HG03565 (cell line): ENCODE measurements at regions not wholly inside any gene's neighbourhood (a gene's known extent, or its start where the extent isn't known, plus 50 kb on each side); places are given as distances from the start of the nearest gene placed in this dataset.

Experiments
- ATAC-seq: cut with Tn5 transposase; IDR thresholded peaks from one replicate; pipeline ENCODE4 v1.9.1; 2021; ENCODE audit warnings: mild to moderate bottlenecking, moderate library complexity; ENCODE audit not compliant: unreplicated experiment

GRCh38 chr10:78184851-78185692, 151.4 kb downstream of the RPS24 start:
- ATAC-seq: no peak

GRCh38 chr10:78185693-78186055, 152.0 kb downstream of the RPS24 start:
- no peak for ATAC-seq

GRCh38 chr10:78186572-78186971, 152.9 kb downstream of the RPS24 start:
- ATAC-seq: no peak

- ATAC-seq: no peak
These were observed 153.7 kb downstream of the RPS24 start for GRCh38 chr10:78187371-78187770.

GRCh38 chr10:78188446-78188845, 154.8 kb downstream of the RPS24 start:
- ATAC-seq: no peak

DNA sequence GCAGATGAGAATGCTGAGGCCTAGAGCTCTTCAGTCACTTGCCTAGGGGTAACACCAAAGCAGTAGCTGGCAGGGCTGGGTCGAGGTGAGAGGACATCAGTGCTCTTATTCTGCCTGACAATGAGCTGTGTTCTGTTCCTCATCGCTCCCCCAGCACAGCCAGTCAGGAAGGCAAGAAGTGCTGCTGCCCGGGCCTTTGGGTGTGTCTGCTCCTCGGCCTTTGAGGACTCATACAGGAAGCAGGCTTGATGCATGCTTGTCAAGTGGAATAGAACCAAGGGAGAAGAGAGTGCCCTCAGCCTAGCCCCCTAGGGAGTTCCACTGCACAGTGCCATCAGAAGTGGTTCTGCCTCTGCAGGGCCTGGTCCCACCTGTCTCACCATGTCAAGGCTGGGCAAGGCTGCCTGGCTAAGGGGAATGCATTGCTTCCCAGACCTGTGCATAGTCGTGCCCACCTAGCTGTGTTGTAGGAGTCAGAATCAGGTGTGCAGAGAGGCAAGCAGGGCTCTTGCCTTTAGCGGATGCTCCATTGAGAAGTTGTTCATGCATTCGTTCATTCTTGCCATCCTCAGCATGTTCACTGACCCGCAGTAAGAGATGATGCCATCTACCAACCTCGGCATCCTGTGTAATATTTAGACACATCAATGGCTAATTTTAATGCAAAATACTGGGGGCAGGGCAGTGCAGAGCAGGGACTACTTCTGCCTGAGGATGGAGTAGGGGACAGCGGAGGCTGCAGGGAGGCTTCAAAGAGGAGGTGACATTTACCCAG, 156.6 kb downstream of the RPS24 start:
- ATAC-seq: no peak

DNA sequence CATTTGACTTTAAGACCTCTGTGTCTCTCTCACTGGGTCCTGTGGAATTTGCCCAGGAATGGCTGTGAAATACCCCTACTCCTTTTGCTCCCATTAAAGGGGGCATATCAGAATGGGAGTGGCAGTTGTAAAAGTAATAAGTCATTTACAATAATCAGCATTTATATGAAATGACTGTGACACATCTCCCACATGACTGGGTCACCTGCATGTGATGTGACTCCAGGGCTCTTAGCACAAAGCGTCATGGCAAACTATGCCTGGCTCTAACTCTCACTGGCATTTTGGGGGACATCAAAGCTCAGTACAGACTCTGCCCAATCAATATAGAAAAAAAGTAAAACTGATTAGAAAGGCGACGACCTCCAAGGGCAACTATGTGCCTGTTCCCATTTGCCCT, 157.6 kb downstream of the RPS24 start:
- no peak for ATAC-seq

DNA sequence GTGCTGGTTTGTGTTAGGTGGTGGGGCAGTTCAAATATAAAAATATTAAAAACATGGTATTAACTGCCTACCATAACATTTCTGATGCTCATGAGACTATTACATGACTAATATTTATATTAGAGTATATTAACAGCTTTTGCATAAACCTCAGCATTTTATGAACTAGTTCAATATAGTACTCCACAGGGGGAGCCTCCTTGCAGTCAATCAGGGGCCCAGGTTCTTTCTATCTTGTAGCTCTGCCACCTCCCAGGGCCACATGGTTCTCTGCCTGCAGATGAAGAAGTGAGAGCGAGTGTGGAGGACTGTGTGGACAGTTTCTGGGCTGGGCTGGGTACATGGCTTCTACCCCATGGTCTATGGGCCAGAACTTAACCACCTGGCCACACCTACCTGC, 159.5 kb downstream of the RPS24 start:
- ATAC-seq: no peak

DNA sequence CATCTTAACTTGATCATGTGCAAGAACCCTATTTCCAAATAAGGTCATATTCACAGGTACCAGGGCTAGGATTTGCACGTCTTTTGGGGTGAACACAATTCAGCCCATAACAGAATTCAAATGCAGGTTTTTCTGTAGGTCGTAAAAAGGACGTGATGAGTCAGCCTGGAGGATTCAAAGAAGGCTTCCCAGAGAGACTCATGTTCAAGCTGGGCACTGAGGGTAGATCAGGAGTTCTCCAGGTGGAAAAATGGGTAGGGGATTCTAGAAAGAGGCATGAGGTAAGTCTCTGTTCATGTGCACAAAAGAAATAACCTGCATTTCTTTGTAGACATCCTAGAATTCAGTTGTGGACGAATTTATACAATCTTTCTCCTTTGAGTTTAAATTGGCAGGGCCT, 160.4 kb downstream of the RPS24 start:
- no peak for ATAC-seq

DNA sequence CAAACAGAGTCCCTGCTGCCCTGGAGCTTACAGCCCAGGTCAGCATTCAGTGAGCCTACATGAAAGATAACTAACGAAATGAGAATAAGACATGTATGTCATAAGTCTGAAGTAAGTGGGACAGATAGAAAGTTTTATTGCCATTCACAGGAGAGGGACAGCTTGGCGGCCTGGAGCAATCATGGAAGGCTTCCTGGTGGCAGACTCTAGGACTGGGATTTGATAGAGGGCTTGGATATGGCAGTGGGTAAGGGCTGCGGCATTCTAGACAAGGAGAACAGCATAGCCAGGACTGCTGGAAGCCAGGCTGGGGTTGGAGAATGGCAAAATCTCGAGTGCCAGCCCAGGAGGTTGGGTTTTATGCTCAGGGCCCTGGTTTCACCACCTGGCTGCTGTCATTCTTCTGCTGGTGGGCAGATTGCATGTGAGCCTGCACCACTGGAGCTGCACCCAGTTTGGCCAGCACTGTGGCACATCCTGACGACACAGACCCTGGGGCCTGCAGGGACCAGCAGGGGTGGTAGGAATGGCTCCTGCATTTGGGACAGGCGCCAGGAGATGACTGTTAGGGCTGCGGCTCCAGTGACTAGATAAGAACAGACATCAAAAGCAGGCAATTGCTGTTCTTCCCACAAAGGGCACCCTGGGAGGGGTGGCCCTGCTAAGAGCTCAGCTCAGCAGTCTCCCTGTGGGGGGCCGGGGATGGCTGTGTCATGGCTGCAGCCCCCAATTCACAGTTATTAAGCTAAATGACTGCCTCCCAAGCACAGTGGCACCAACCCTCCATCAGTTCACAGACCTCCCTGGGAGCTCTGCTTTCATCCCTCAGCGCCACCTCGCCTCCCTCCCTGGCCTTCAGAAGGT, 161.1 kb downstream of the RPS24 start:
- ATAC-seq: no peak

GRCh38 chr10:78196396-78196795, 162.7 kb downstream of the RPS24 start:
- no peak for ATAC-seq

DNA sequence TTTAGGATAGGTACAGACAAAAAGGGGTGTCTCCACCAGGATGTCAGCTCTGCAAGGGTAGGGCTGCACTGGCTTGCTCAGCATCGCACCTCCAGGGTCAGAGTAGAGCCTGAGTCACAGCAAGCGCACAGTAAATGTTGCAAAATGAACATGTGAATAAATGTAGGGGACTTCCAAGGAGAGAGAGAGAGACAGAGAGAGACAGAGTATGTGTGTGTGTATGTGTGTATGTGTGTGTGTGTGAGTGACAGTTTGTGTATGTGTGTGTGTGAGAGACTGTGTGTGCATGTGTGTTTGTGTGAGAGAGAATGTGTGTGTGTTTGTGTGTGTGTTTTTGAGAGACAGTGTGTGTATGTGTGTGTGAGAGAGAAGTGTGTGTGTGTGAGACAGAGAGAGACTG, 163.3 kb downstream of the RPS24 start:
- no peak for ATAC-seq

DNA sequence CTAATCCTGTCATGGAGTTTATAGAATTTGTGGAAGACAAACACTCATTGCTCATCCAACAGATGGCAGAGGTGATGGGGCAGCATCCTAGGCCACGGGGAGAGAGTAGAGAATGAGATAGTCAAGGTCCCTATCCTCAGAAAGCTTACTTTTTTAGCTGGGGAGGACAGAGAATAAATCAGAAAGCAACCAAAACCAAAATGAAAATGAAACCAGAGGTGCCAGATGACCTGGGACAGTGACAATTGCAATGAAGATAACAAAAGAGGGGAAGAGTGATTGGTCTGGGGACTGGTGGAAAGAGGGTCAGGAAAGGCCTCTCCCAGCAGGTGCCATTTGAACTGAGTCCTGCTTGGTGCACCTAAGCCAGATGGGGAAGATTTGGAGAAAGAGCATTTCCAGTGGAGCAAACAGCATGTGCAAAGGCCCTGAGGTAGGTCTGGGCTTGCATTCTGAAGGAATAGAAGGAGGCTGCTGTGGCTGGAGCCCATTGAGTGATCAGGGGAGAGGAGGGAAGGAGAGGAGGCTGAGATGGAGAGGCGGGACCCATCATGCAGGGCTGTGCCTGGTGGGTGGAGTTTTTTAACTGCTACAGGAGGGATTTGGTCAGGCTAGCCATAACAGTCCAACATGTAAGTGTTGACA, 164.1 kb downstream of the RPS24 start:
- no peak for ATAC-seq

GRCh38 chr10:78199005-78199725, 165.5 kb downstream of the RPS24 start:
- no peak for ATAC-seq

DNA sequence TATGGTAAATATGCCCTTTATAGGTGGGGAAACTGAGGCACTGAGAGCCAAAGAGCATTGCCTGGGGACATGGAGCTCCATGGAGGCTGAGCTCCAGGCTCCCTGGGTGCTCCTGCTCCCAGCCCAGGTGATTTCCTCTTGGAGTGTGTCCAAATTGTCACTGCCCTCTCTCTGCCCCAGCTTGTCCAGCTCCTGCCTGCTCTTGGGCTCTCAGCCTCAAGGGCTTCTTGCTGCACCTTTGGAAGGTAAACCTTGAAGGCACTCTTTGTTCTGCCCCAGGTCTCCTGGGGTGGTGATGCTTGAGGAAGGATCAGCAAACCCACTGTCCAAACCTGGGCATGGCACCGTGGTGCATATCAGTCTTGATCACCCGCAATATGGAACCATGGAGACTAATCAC, 166.1 kb downstream of the RPS24 start:
- ATAC-seq: no peak

- ATAC-seq: no peak
These were observed 167.0 kb downstream of the RPS24 start for GRCh38 chr10:78200686-78201085.

DNA sequence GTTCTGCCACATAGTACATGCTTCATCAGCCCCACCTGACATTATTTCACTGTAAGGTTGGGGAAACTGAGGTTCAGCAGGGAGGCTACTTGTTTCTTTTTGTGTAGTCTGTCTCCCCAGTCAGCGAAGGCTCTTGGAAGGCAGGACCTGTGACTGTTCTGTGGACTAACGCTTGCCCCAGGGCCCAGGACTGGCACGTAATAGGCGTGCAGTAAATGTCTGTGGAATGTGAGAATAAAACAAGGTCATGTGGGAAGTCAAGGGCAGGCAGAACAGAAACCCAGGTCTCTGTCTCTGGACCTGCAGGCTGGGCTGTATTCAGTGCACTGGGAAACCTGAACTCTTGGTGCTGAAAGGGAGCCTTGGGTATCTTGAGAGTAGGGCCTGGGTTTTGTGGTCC, 168.7 kb downstream of the RPS24 start:
- ATAC-seq: no peak

- no peak for ATAC-seq
These were observed 170.5 kb downstream of the RPS24 start for GRCh38 chr10:78203915-78204818.

GRCh38 chr10:78205457-78206016, 171.9 kb downstream of the RPS24 start:
- ATAC-seq: no peak
